Osteocyte (in vitro differentiated cells): ENCODE measurements at regions not wholly inside any gene's neighbourhood (a gene's known extent, or its start where the extent isn't known, plus 50 kb on each side); places are given as distances from the start of the nearest gene placed in this dataset.

Experiments used
- DNase-seq: peaks from one replicate; pipeline ENCODE4 v3.0.0; 2021; ENCODE audit warnings: mixed read lengths; ENCODE audit not compliant: unreplicated experiment; ENCODE audit errors: extremely low spot score
- H3K27ac Mint-ChIP-seq: one replicate; pipeline ENCODE4 v1.8.0; 2021; ENCODE audit warnings: mild to moderate bottlenecking, mixed read lengths; ENCODE audit not compliant: unreplicated experiment
- H3K27me3 Mint-ChIP-seq: one replicate; pipeline ENCODE4 v1.8.0; 2021; ENCODE audit warnings: mixed read lengths; ENCODE audit not compliant: unreplicated experiment
- H3K36me3 Mint-ChIP-seq: one replicate; pipeline ENCODE4 v1.8.0; 2021; ENCODE audit warnings: mixed read lengths; ENCODE audit not compliant: unreplicated experiment
- H3K4me1 Mint-ChIP-seq: one replicate; pipeline ENCODE4 v1.8.0; 2021; ENCODE audit warnings: mixed read lengths; ENCODE audit not compliant: unreplicated experiment
- H3K4me3 Mint-ChIP-seq: one replicate; pipeline ENCODE4 v1.8.0; 2021; ENCODE audit warnings: mild to moderate bottlenecking, moderate library complexity, mixed read lengths; ENCODE audit not compliant: unreplicated experiment
- H3K9me3 Mint-ChIP-seq: one replicate; pipeline ENCODE4 v1.8.0; 2021; ENCODE audit warnings: mixed read lengths; ENCODE audit not compliant: unreplicated experiment
- TF ChIP-seq, protein P1 (sequence below): fragments of 200-600 bp; sonication (generic); IDR thresholded peaks from 2 replicates; pipeline ENCODE4 v1.5.0; 2021; ENCODE audit warnings: antibody characterized with exemption, mild to moderate bottlenecking, moderate library complexity

DNA sequence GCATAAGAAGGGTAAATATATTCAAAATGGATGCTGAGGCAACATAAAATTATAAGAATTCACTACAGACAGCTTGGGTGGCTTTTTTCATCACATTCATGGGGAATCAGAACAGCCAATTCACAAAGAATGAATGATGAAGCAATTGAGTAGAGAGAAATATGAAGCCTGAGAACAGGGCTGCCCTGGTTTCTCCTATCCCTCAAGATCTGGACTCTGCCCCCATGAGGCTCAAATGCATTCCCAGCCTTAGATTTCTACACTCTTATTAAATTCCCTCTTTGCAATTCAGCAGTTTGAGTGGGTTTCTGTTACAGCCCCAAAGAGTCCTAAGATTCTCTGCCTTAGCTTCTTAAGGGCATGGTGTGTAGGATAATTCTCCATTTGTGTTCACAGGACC, 172.5 kb downstream of the MAIP1 start:
- no peak for DNase-seq
- Mint-ChIP-seq H3K36me3 (no peaks in the 10 kb centered on the region), H3K4me1 (peaks cover 52% of the 10 kb centered on the region), H3K27ac (peak overlapping the region; percentile 76), H3K27me3 (no peaks in the 10 kb centered on the region), H3K4me3 (no peak overlapping the region), H3K9me3 (peaks cover 4% of the 10 kb centered on the region)
- TF ChIP-seq, protein P1, sequence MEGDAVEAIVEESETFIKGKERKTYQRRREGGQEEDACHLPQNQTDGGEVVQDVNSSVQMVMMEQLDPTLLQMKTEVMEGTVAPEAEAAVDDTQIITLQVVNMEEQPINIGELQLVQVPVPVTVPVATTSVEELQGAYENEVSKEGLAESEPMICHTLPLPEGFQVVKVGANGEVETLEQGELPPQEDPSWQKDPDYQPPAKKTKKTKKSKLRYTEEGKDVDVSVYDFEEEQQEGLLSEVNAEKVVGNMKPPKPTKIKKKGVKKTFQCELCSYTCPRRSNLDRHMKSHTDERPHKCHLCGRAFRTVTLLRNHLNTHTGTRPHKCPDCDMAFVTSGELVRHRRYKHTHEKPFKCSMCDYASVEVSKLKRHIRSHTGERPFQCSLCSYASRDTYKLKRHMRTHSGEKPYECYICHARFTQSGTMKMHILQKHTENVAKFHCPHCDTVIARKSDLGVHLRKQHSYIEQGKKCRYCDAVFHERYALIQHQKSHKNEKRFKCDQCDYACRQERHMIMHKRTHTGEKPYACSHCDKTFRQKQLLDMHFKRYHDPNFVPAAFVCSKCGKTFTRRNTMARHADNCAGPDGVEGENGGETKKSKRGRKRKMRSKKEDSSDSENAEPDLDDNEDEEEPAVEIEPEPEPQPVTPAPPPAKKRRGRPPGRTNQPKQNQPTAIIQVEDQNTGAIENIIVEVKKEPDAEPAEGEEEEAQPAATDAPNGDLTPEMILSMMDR = peak; percentile 42

GRCh38 chr2:200128296-200128695, 172.9 kb downstream of the MAIP1 start:
- peak overlapping the region; percentile 76 for H3K27ac Mint-ChIP-seq
- TF ChIP-seq, protein P1 = no peak
- no peaks in the 10 kb centered on the region for H3K27me3 Mint-ChIP-seq
- peaks cover 4% of the 10 kb centered on the region for H3K9me3 Mint-ChIP-seq
- H3K4me1 Mint-ChIP-seq = peaks cover 56% of the 10 kb centered on the region
- H3K4me3 Mint-ChIP-seq = no peak overlapping the region
- DNase-seq = no peak
- H3K36me3 Mint-ChIP-seq = no peaks in the 10 kb centered on the region

GRCh38 chr2:200129721-200130462, 174.5 kb downstream of the MAIP1 start:
- no peak overlapping the region for H3K4me3 Mint-ChIP-seq
- no peaks in the 10 kb centered on the region for H3K27me3 Mint-ChIP-seq
- no peak overlapping the region for H3K27ac Mint-ChIP-seq
- TF ChIP-seq, protein P1 = no peak
- H3K36me3 Mint-ChIP-seq = no peaks in the 10 kb centered on the region
- DNase-seq = no peak
- no peaks in the 10 kb centered on the region for H3K9me3 Mint-ChIP-seq
- H3K4me1 Mint-ChIP-seq = peaks cover 57% of the 10 kb centered on the region

DNA sequence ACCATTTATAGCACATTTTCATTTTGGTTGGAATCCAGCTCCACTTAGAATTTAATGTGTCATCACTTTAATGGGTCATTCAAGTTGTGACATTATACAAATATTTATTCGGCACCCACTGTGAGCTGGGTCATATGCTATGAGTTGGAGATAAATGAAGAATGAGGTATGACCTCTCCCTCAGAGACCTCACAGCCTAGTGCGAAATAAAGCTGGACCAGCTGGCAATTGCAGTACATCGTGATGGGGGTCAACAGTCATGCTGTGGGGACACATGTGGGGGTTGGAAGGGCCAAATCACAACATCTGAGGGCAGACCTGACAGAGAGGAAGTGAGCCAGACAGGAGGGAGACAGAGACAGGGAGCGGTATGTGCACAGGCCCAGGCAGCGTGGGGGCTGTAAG, 175.4 kb downstream of the MAIP1 start:
- no peaks in the 10 kb centered on the region for H3K9me3 Mint-ChIP-seq
- DNase-seq = no peak
- H3K27me3 Mint-ChIP-seq = no peaks in the 10 kb centered on the region
- H3K4me3 Mint-ChIP-seq = no peak overlapping the region
- TF ChIP-seq, protein P1 = no peak
- peaks cover 4% of the 10 kb centered on the region for H3K36me3 Mint-ChIP-seq
- peak overlapping the region; percentile 69 for H3K27ac Mint-ChIP-seq
- peaks cover 57% of the 10 kb centered on the region for H3K4me1 Mint-ChIP-seq

- no peak for DNase-seq
- Mint-ChIP-seq H3K4me3 (no peak overlapping the region), H3K9me3 (no peaks in the 10 kb centered on the region), H3K4me1 (peaks cover 55% of the 10 kb centered on the region), H3K27ac (peak overlapping the region; percentile 69), H3K36me3 (peaks cover 4% of the 10 kb centered on the region), H3K27me3 (no peaks in the 10 kb centered on the region)
- TF ChIP-seq, protein P1 = no peak
These were observed 175.2 kb upstream of the SPATS2L start for GRCh38 chr2:200131307-200131706.
